ENCODE measurements at regions not wholly inside any gene's neighbourhood (a gene's known extent, or its start where the extent isn't known, plus 50 kb on each side); places are given as distances from the start of the nearest gene placed in this dataset.
"Not testable (repeated sequence)": the region's sequence is repeated elsewhere in the genome, so short reads cannot be mapped to it uniquely, and the experiment has no call there.

- no peak for DNase-seq
Observed at GRCh38 chr13:33634546-33634982, 183.4 kb upstream of the RFC3 start.

GRCh38 chr13:33636243-33636642 lies 181.7 kb upstream of the RFC3 start:
- no peak for DNase-seq

GRCh38 chr13:33636955-33637670 lies 180.8 kb upstream of the RFC3 start:
- no peak for DNase-seq

- no peak for DNase-seq
Observed at GRCh38 chr13:33637978-33638743, 179.8 kb upstream of the RFC3 start.

- no peak for DNase-seq
Observed at GRCh38 chr13:33639158-33639557, 178.8 kb upstream of the RFC3 start.

- peak; percentile 69 for DNase-seq
Observed at GRCh38 chr13:33639626-33640080, 178.3 kb upstream of the RFC3 start.

- no peak for DNase-seq
Observed at GRCh38 chr13:33640832-33641231, 177.1 kb upstream of the RFC3 start.

- no peak for DNase-seq
Observed at GRCh38 chr13:33642374-33643065, 175.4 kb upstream of the RFC3 start.

- no peak for DNase-seq
Observed at GRCh38 chr13:33644581-33645543, 173.1 kb upstream of the RFC3 start.

- no peak for DNase-seq
Observed at GRCh38 chr13:33645591-33646554, 172.1 kb upstream of the RFC3 start.

- DNase-seq, result no peak
Observed at GRCh38 chr13:33649212-33649878, 168.6 kb upstream of the RFC3 start.

GRCh38 chr13:33651766-33652165 lies 166.2 kb upstream of the RFC3 start:
- no peak for DNase-seq

- no peak for DNase-seq
Observed at GRCh38 chr13:33657274-33657673, 160.7 kb upstream of the RFC3 start.

- DNase-seq, result no peak
Observed at GRCh38 chr13:33659466-33659865, 158.5 kb upstream of the RFC3 start.

- no peak for DNase-seq
Observed at GRCh38 chr13:33659894-33660293, 158.1 kb upstream of the RFC3 start.

GRCh38 chr13:33662392-33662791 lies 155.6 kb upstream of the RFC3 start:
- no peak for DNase-seq

- DNase-seq, result no peak
Observed at GRCh38 chr13:33665626-33666175, 152.2 kb upstream of the RFC3 start.

GRCh38 chr13:33671560-33671959 lies 146.4 kb upstream of the RFC3 start:
- no peak for DNase-seq

GRCh38 chr13:33672022-33672421 lies 145.9 kb upstream of the RFC3 start:
- DNase-seq, result not testable (repeated sequence)

Measured in stimulated activated naive CD4-positive, alpha-beta T cell treated with Interleukin-2 at 50 U/mL for 16 hours (primary cell).